ENCODE measurements at regions not wholly inside any gene's neighbourhood (a gene's known extent, or its start where the extent isn't known, plus 50 kb on each side); places are given as distances from the start of the nearest gene placed in this dataset.

GRCh38 chr2:109683452-109683851 lies 69.3 kb downstream of the SOWAHC start:
- TF ChIP-seq, protein P1, sequence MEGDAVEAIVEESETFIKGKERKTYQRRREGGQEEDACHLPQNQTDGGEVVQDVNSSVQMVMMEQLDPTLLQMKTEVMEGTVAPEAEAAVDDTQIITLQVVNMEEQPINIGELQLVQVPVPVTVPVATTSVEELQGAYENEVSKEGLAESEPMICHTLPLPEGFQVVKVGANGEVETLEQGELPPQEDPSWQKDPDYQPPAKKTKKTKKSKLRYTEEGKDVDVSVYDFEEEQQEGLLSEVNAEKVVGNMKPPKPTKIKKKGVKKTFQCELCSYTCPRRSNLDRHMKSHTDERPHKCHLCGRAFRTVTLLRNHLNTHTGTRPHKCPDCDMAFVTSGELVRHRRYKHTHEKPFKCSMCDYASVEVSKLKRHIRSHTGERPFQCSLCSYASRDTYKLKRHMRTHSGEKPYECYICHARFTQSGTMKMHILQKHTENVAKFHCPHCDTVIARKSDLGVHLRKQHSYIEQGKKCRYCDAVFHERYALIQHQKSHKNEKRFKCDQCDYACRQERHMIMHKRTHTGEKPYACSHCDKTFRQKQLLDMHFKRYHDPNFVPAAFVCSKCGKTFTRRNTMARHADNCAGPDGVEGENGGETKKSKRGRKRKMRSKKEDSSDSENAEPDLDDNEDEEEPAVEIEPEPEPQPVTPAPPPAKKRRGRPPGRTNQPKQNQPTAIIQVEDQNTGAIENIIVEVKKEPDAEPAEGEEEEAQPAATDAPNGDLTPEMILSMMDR (IDR thresholded peaks at IDR 0.05) = no peak
- no peak for TF ChIP-seq POLR2A (IDR thresholded peaks at IDR 0.05)
- TF ChIP-seq POLR2AphosphoS5 (IDR thresholded peaks at IDR 0.05) = no peak
- TF ChIP-seq EP300 (IDR thresholded peaks at IDR 0.05) = no peak

Measured in gastroesophageal sphincter (tissue), 3 donors.